ENCODE measurements at regions not wholly inside any gene's neighbourhood (a gene's known extent, or its start where the extent isn't known, plus 50 kb on each side); places are given as distances from the start of the nearest gene placed in this dataset.

- FAIRE-seq (no peak), DNase-seq (ENCODE audit: low spot score) (no peak), ATAC-seq (no peak)
- Histone ChIP-seq H3K27ac (ENCODE audit: extremely low read length, insufficient read depth, low read length) (no peak overlapping the region), H3K4me2 (ENCODE audit: low read depth, low read length) (no peak overlapping the region), H3K79me2 (ENCODE audit: insufficient read depth, low read length) (no peaks in the 10 kb centered on the region), H3K9ac (ENCODE audit: insufficient read depth, low read depth, low read length) (no peak overlapping the region), H2AFZ (ENCODE audit: low read length) (no peak overlapping the region), H3K4me1 (ENCODE audit: insufficient read depth, low read length) (no peaks in the 10 kb centered on the region), H3K36me3 (replicated peaks in 1 of 2; ENCODE audit: control insufficient read depth in 1 of 2, insufficient read depth in 2 of 2, low read length in 2 of 2) (no peaks in the 10 kb centered on the region), H3K4me3 (replicated peaks in 1 of 3; ENCODE audit: insufficient read depth in 1 of 3, low read depth in 2 of 3, low read length in 3 of 3) (no peak overlapping the region), H3K27me3 (ENCODE audit: control insufficient read depth in 1 of 2, insufficient read depth in 2 of 2, low read length in 2 of 2) (peaks cover 0 to 36% of the 10 kb centered on the region in 2 experiments; a peak in 4 of 5 replicates), H3K9me3 (ENCODE audit: low read length) (no peaks in the 10 kb centered on the region), H4K20me1 (ENCODE audit: insufficient read depth, low read length) (no peaks in the 10 kb centered on the region)
- no peak for TF ChIP-seq DDIT3 (CRISPR knock-in tag; IDR thresholded peaks at IDR 0.05)
- no peak for TF ChIP-seq ZNF891 (CRISPR knock-in tag; IDR thresholded peaks at IDR 0.05)
- TF ChIP-seq ZFP41 (CRISPR knock-in tag; IDR thresholded peaks at IDR 0.05; ENCODE audit: borderline replicate concordance), result no peak
- no peak for TF ChIP-seq ZNF816 (CRISPR knock-in tag; IDR thresholded peaks at IDR 0.05; ENCODE audit: borderline replicate concordance)
- TF ChIP-seq GLMP (CRISPR knock-in tag; IDR thresholded peaks at IDR 0.05; ENCODE audit: borderline replicate concordance), result no peak
- WGBS (ENCODE audit: low lambda C conversion rate), result 61% methylated on average over 12 of the region's 13 CpGs
- in situ Hi-C loops (cut with HindIII; ENCODE audit: extremely low pct_ligation_motif_present, low pct_unique_long_range_greater_than_20kb) (no loop called here), intact Hi-C loops (cut with micrococcal nuclease; ENCODE audit: unreplicated experiment) (no loop called here)
- BruUV-seq (replicated peaks), result no TSS peak
- ChIA-PET POLR2A (no interaction called here), CTCF (ENCODE audit: low intra/inter-chr PET ratio, low total read pairs) (no interaction called here)
Measured at GRCh38 chr2:44838116-44838790, 103.2 kb upstream of the SIX3 start.

GRCh38 chr2:44839370-44839769 is 102.1 kb upstream of the SIX3 start:
- no peaks in the 10 kb centered on the region for H3K4me1 ChIP-seq (ENCODE audit: insufficient read depth, low read length)
- FAIRE-seq, result no peak
- no peaks in the 10 kb centered on the region for H3K36me3 ChIP-seq (replicated peaks in 1 of 2; ENCODE audit: control insufficient read depth in 1 of 2, insufficient read depth in 2 of 2, low read length in 2 of 2)
- CTCF ChIA-PET (ENCODE audit: low intra/inter-chr PET ratio, low total read pairs), result no interaction called here
- no peaks in the 10 kb centered on the region for H3K79me2 ChIP-seq (ENCODE audit: insufficient read depth, low read length)
- H3K9ac ChIP-seq (ENCODE audit: insufficient read depth, low read depth, low read length), result no peak overlapping the region
- in situ Hi-C loops (cut with HindIII; ENCODE audit: extremely low pct_ligation_motif_present, low pct_unique_long_range_greater_than_20kb), result no loop called here
- TF ChIP-seq GATAD1 (CRISPR knock-in tag; IDR thresholded peaks at IDR 0.05), result no peak
- no peak for DNase-seq (ENCODE audit: low spot score)
- intact Hi-C loops (cut with micrococcal nuclease; ENCODE audit: unreplicated experiment), result no loop called here
- H3K4me2 ChIP-seq (ENCODE audit: low read depth, low read length), result no peak overlapping the region
- no peak overlapping the region for H2AFZ ChIP-seq (ENCODE audit: low read length)
- WGBS (ENCODE audit: low lambda C conversion rate), result 46% methylated on average over 5 of the region's 5 CpGs
- POLR2A ChIA-PET, result no interaction called here
- no peak overlapping the region for H3K4me3 ChIP-seq (replicated peaks in 1 of 3; ENCODE audit: insufficient read depth in 1 of 3, low read depth in 2 of 3, low read length in 3 of 3)
- H3K9me3 ChIP-seq (ENCODE audit: low read length), result no peaks in the 10 kb centered on the region
- no peak overlapping the region for H3K27ac ChIP-seq (ENCODE audit: extremely low read length, insufficient read depth, low read length)
- BruUV-seq (replicated peaks), result no TSS peak
- no peak for ATAC-seq
- peaks cover 0 to 44% of the 10 kb centered on the region in 2 experiments; a peak in 4 of 5 replicates for H3K27me3 ChIP-seq (ENCODE audit: control insufficient read depth in 1 of 2, insufficient read depth in 2 of 2, low read length in 2 of 2)
- H4K20me1 ChIP-seq (ENCODE audit: insufficient read depth, low read length), result no peaks in the 10 kb centered on the region
